HG02678 (cell line): ENCODE measurements at regions not wholly inside any gene's neighbourhood (a gene's known extent, or its start where the extent isn't known, plus 50 kb on each side); places are given as distances from the start of the nearest gene placed in this dataset.
A peak's percentile ranks its signal among the peaks of the same experiment; 100 is the strongest.

Source experiments
- ATAC-seq: cut with Tn5 transposase; IDR thresholded peaks from one replicate; pipeline ENCODE4 v1.9.1; 2021; ENCODE audit warnings: mild to moderate bottlenecking, moderate library complexity; ENCODE audit not compliant: unreplicated experiment

GRCh38 chr3:180282386-180282785 lies 245.6 kb upstream of the PEX5L start:
- no peak for ATAC-seq

- no peak for ATAC-seq
Measured at GRCh38 chr3:180283251-180283650, 246.5 kb upstream of the PEX5L start.

- ATAC-seq, result no peak
Measured at GRCh38 chr3:180284331-180285110, 247.8 kb upstream of the PEX5L start.

- no peak for ATAC-seq
Measured at GRCh38 chr3:180287703-180288102, 251.0 kb upstream of the PEX5L start.

GRCh38 chr3:180288816-180289215 lies 252.1 kb upstream of the PEX5L start:
- ATAC-seq, result no peak

GRCh38 chr3:180290300-180290699 lies 253.6 kb upstream of the PEX5L start:
- no peak for ATAC-seq

- no peak for ATAC-seq
Measured at GRCh38 chr3:180294282-180295027, 257.7 kb upstream of the PEX5L start.

GRCh38 chr3:180295811-180296210 lies 259.1 kb upstream of the PEX5L start:
- ATAC-seq, result no peak

GRCh38 chr3:180296971-180297370 lies 260.2 kb upstream of the PEX5L start:
- no peak for ATAC-seq

GRCh38 chr3:180306155-180306554 lies 269.4 kb upstream of the PEX5L start:
- ATAC-seq, result no peak

GRCh38 chr3:180306691-180307090 lies 270.0 kb upstream of the PEX5L start:
- ATAC-seq, result no peak

- ATAC-seq, result no peak
Measured at GRCh38 chr3:180311242-180311641, 274.5 kb upstream of the PEX5L start.

- ATAC-seq, result no peak
Measured at GRCh38 chr3:180316321-180316720, 279.6 kb upstream of the PEX5L start.

- no peak for ATAC-seq
Measured at GRCh38 chr3:180319461-180319860, 282.5 kb upstream of the TTC14 start.

GRCh38 chr3:180320631-180321030 lies 281.3 kb upstream of the TTC14 start:
- no peak for ATAC-seq

GRCh38 chr3:180321534-180321933 lies 280.4 kb upstream of the TTC14 start:
- no peak for ATAC-seq

GRCh38 chr3:180322829-180323228 lies 279.1 kb upstream of the TTC14 start:
- no peak for ATAC-seq

- no peak for ATAC-seq
Measured at GRCh38 chr3:180324791-180325190, 277.2 kb upstream of the TTC14 start.

GRCh38 chr3:180325533-180325932 lies 276.4 kb upstream of the TTC14 start:
- no peak for ATAC-seq

GRCh38 chr3:180325958-180326357 lies 276.0 kb upstream of the TTC14 start:
- ATAC-seq, result no peak

GRCh38 chr3:180329187-180329586 lies 272.8 kb upstream of the TTC14 start:
- ATAC-seq, result peak; percentile 73

- ATAC-seq, result no peak
Measured at GRCh38 chr3:180329847-180330246, 272.1 kb upstream of the TTC14 start.
